Astrocyte (in vitro differentiated cells and primary cell): ENCODE measurements at regions not wholly inside any gene's neighbourhood (a gene's known extent, or its start where the extent isn't known, plus 50 kb on each side); places are given as distances from the start of the nearest gene placed in this dataset.

Experiments
- DNase-seq: peaks from one replicate; pipeline ENCODE4 v3.0.0-alpha.2; 2010; ENCODE audit warnings: low read depth
- FAIRE-seq: peaks from 2 replicates; lab custom pipeline; 2011; peaks lifted over from hg19 to GRCh38; lab: Jason Lieb, UNC
- H2AFZ ChIP-seq: 2 replicates; pipeline ENCODE4 v1.6.0; 2012; ENCODE audit warnings: low read depth, low read length, inconsistent platforms
- H3K27ac ChIP-seq: 2 replicates; pipeline ENCODE4 v1.5.1; 2011; ENCODE audit warnings: low read depth, low read length, inconsistent platforms
- H3K27me3 ChIP-seq: 2 replicates; pipeline ENCODE4 v1.6.0; 2011; ENCODE audit warnings: low read length, inconsistent platforms; ENCODE audit not compliant: insufficient read depth
- H3K36me3 ChIP-seq: 2 replicates; pipeline ENCODE4 v1.5.1; 2011; ENCODE audit warnings: low read length, inconsistent platforms; ENCODE audit not compliant: insufficient read depth
- H3K4me1 ChIP-seq: 2 replicates; pipeline ENCODE4 v1.5.1; 2011; ENCODE audit warnings: low read length, inconsistent platforms; ENCODE audit not compliant: insufficient read depth
- H3K4me2 ChIP-seq: 2 replicates; pipeline ENCODE4 v1.6.0; 2012; ENCODE audit warnings: low read length, inconsistent platforms
- H3K4me3 ChIP-seq: 2 replicates; pipeline ENCODE4 v1.5.1; 2011; ENCODE audit warnings: low read depth, mild to moderate bottlenecking, low read length, inconsistent platforms; ENCODE audit not compliant: insufficient read depth
- H3K79me2 ChIP-seq: 2 replicates; pipeline ENCODE4 v1.6.0; 2012; ENCODE audit warnings: mild to moderate bottlenecking, low read length, inconsistent platforms; ENCODE audit not compliant: insufficient read depth
- H3K9ac ChIP-seq: 2 replicates; pipeline ENCODE4 v1.6.0; 2012; ENCODE audit warnings: mild to moderate bottlenecking, low read length, inconsistent platforms
- H3K9me3 ChIP-seq: 2 replicates; pipeline ENCODE4 v1.5.1; 2012; ENCODE audit warnings: low read depth, mild to moderate bottlenecking, low read length, inconsistent platforms; ENCODE audit not compliant: insufficient read depth
- H4K20me1 ChIP-seq: 2 replicates; pipeline ENCODE4 v1.6.0; 2012; ENCODE audit warnings: low read length, inconsistent platforms; ENCODE audit not compliant: insufficient read depth
- H3K27ac Mint-ChIP-seq: one replicate; pipeline ENCODE4 v1.8.0; 2021; ENCODE audit warnings: mild to moderate bottlenecking, mixed read lengths; ENCODE audit not compliant: unreplicated experiment
- H3K27me3 Mint-ChIP-seq: one replicate; pipeline ENCODE4 v1.8.0; 2021; ENCODE audit warnings: low read depth, mixed read lengths; ENCODE audit not compliant: unreplicated experiment
- H3K36me3 Mint-ChIP-seq: one replicate; pipeline ENCODE4 v1.8.0; 2021; ENCODE audit warnings: low read depth, mixed read lengths; ENCODE audit not compliant: unreplicated experiment
- H3K4me1 Mint-ChIP-seq: one replicate; pipeline ENCODE4 v1.8.0; 2021; ENCODE audit warnings: low read depth, mixed read lengths; ENCODE audit not compliant: unreplicated experiment
- H3K4me3 Mint-ChIP-seq: one replicate; pipeline ENCODE4 v1.8.0; 2021; ENCODE audit warnings: mild to moderate bottlenecking, moderate library complexity, mixed read lengths; ENCODE audit not compliant: unreplicated experiment
- H3K9me3 Mint-ChIP-seq: one replicate; pipeline ENCODE4 v1.8.0; 2021; ENCODE audit warnings: mild to moderate bottlenecking, mixed read lengths; ENCODE audit not compliant: unreplicated experiment
- CTCF ChIP-seq: IDR thresholded peaks from 2 replicates; pipeline ENCODE4 v1.5.1; 2011; ENCODE audit warnings: low read depth, mild to moderate bottlenecking, inconsistent platforms, low read length, moderate library complexity; ENCODE audit not compliant: insufficient read depth
- EZH2 ChIP-seq: IDR thresholded peaks from 2 replicates; pipeline ENCODE4 v1.6.1; 2012; ENCODE audit warnings: mild to moderate bottlenecking, low read length, inconsistent platforms; ENCODE audit not compliant: insufficient read depth

- Histone ChIP-seq H3K27ac (no peak overlapping the region), H3K4me2 (no peak overlapping the region), H4K20me1 (no peaks in the 10 kb centered on the region), H3K9ac (no peak overlapping the region), H3K36me3 (no peaks in the 10 kb centered on the region), H3K4me1 (no peaks in the 10 kb centered on the region), H3K9me3 (no peaks in the 10 kb centered on the region), H3K4me3 (no peak overlapping the region), H3K79me2 (no peaks in the 10 kb centered on the region), H3K27me3 (no peaks in the 10 kb centered on the region), H2AFZ (no peak overlapping the region)
- Mint-ChIP-seq H3K9me3 (no peaks in the 10 kb centered on the region), H3K36me3 (no peaks in the 10 kb centered on the region), H3K27me3 (no peaks in the 10 kb centered on the region), H3K4me3 (no peak overlapping the region), H3K27ac (no peak overlapping the region), H3K4me1 (no peaks in the 10 kb centered on the region)
- FAIRE-seq (no peak), DNase-seq (no peak)
- TF ChIP-seq CTCF, result no peak
- no peak for TF ChIP-seq EZH2
These were observed 492.0 kb upstream of the MAGEB18 start for GRCh38 chrX:25646156-25646555.

GRCh38 chrX:25648790-25649189 is 489.4 kb upstream of the MAGEB18 start:
- Histone ChIP-seq H3K79me2 (no peaks in the 10 kb centered on the region), H2AFZ (no peak overlapping the region), H3K27me3 (no peaks in the 10 kb centered on the region), H3K4me2 (no peak overlapping the region), H3K9ac (no peak overlapping the region), H3K27ac (no peak overlapping the region), H3K9me3 (no peaks in the 10 kb centered on the region), H3K4me1 (no peaks in the 10 kb centered on the region), H3K4me3 (no peak overlapping the region), H3K36me3 (no peaks in the 10 kb centered on the region), H4K20me1 (no peaks in the 10 kb centered on the region)
- H3K27ac Mint-ChIP-seq, result no peak overlapping the region
- H3K4me1 Mint-ChIP-seq, result no peaks in the 10 kb centered on the region
- no peak for DNase-seq
- no peak for FAIRE-seq
- H3K27me3 Mint-ChIP-seq, result no peaks in the 10 kb centered on the region
- no peaks in the 10 kb centered on the region for H3K36me3 Mint-ChIP-seq
- TF ChIP-seq CTCF (no peak), EZH2 (no peak)
- H3K4me3 Mint-ChIP-seq, result no peak overlapping the region
- H3K9me3 Mint-ChIP-seq, result no peaks in the 10 kb centered on the region

GRCh38 chrX:25650216-25650820 is 487.8 kb upstream of the MAGEB18 start:
- DNase-seq (no peak), FAIRE-seq (peak; percentile 39)
- Mint-ChIP-seq H3K4me3 (no peak overlapping the region), H3K36me3 (no peaks in the 10 kb centered on the region), H3K4me1 (no peaks in the 10 kb centered on the region), H3K9me3 (no peaks in the 10 kb centered on the region), H3K27ac (no peak overlapping the region), H3K27me3 (no peaks in the 10 kb centered on the region)
- Histone ChIP-seq H3K36me3 (no peaks in the 10 kb centered on the region), H3K4me2 (no peak overlapping the region), H2AFZ (no peak overlapping the region), H3K4me1 (no peaks in the 10 kb centered on the region), H3K27me3 (no peaks in the 10 kb centered on the region), H3K79me2 (no peaks in the 10 kb centered on the region), H3K4me3 (no peak overlapping the region), H3K9ac (no peak overlapping the region), H4K20me1 (no peaks in the 10 kb centered on the region), H3K9me3 (no peaks in the 10 kb centered on the region), H3K27ac (no peak overlapping the region)
- TF ChIP-seq EZH2 (no peak), CTCF (no peak)
